Neural cell (in vitro differentiated cells): ENCODE measurements at regions not wholly inside any gene's neighbourhood (a gene's known extent, or its start where the extent isn't known, plus 50 kb on each side); places are given as distances from the start of the nearest gene placed in this dataset.

Experiments
- H2AFZ ChIP-seq: fragments of 200-600, 300-800 bp; sonication (generic), shearing (Covaris generic); 2 replicates; pipeline ENCODE4 v1.6.0; 2014; ENCODE audit warnings: low read depth, mild to moderate bottlenecking, antibody characterized with exemption, low read length, moderate library complexity
- H3F3A ChIP-seq: fragments of 200-600 bp; shearing (Covaris generic); 2 replicates; pipeline ENCODE4 v1.6.1; 2016; ENCODE audit warnings: mild to moderate bottlenecking, moderate library complexity, mixed read lengths, antibody characterized with exemption, low read length; ENCODE audit not compliant: insufficient read depth, poor library complexity, severe bottlenecking
- H3K27ac ChIP-seq: fragments of 200-600, 300-800 bp; sonication (generic), shearing (Covaris generic); 2 replicates; pipeline ENCODE4 v1.5.1; 2014; ENCODE audit warnings: mild to moderate bottlenecking, low read length, moderate library complexity
- H3K27me3 ChIP-seq: fragments of 300-800, 200-600 bp; sonication (generic), shearing (Covaris generic); 2 replicates; pipeline ENCODE4 v1.6.0; 2014; ENCODE audit warnings: mild to moderate bottlenecking, low read depth, low read length, moderate library complexity; ENCODE audit not compliant: insufficient read depth
- H3K36me3 ChIP-seq: fragments of 300-800, 200-600 bp; sonication (generic), shearing (Covaris generic); 2 replicates; pipeline ENCODE4 v1.5.1; 2014; ENCODE audit warnings: mild to moderate bottlenecking, antibody characterized with exemption, low read length, moderate library complexity; ENCODE audit not compliant: insufficient read depth
- H3K4me2 ChIP-seq: fragments of 300-800, 200-600 bp; sonication (generic), shearing (Covaris generic); 2 replicates; pipeline ENCODE4 v1.6.0; 2014; ENCODE audit warnings: mild to moderate bottlenecking, low read length
- H3K4me3 ChIP-seq: fragments of 300-800, 200-600 bp; sonication (generic), shearing (Covaris generic); 2 replicates; pipeline ENCODE4 v1.5.1; 2014; ENCODE audit warnings: mild to moderate bottlenecking, low read length, moderate library complexity
- H3K79me2 ChIP-seq: fragments of 200-600 bp; shearing (Covaris generic); replicated peaks from 2 replicates; pipeline ENCODE4 v1.6.0; 2014; ENCODE audit warnings: mild to moderate bottlenecking, low read length, moderate library complexity; ENCODE audit not compliant: insufficient read depth
- H3K9ac ChIP-seq: fragments of 300-800, 200-600 bp; sonication (generic), shearing (Covaris generic); 2 replicates; pipeline ENCODE4 v1.6.1; 2016; ENCODE audit warnings: mild to moderate bottlenecking, low read length, mixed read lengths
- H3K9me2 ChIP-seq: fragments of 200-600 bp; shearing (Covaris generic); 2 replicates; pipeline ENCODE4 v1.6.1; 2016; ENCODE audit warnings: mild to moderate bottlenecking, low read length, mixed read lengths; ENCODE audit not compliant: insufficient read depth
- H3K9me3 ChIP-seq: fragments of 200-600, 300-800 bp; sonication (generic), shearing (Covaris generic); 2 replicates; pipeline ENCODE4 v1.6.1; 2016; ENCODE audit warnings: mild to moderate bottlenecking, mixed run types, low read length, moderate library complexity, mixed read lengths
- H4K20me1 ChIP-seq: fragments of 200-600 bp; shearing (Covaris generic); 2 replicates; pipeline ENCODE4 v1.6.1; 2016; ENCODE audit warnings: mild to moderate bottlenecking, mixed run types; ENCODE audit not compliant: insufficient read depth
- EP300 ChIP-seq: fragments of 450-650 bp; conservative IDR thresholded peaks from 2 replicates; pipeline ENCODE4 v1.6.1; 2014; ENCODE audit warnings: antibody characterized with exemption, mild to moderate bottlenecking, moderate library complexity; ENCODE audit not compliant: poor library complexity, severe bottlenecking
- EZH2 ChIP-seq: fragments of 200-600, 300-800 bp; shearing (Covaris generic), sonication (generic); IDR thresholded peaks from 2 replicates; pipeline ENCODE4 v1.6.1; 2014; ENCODE audit warnings: antibody characterized with exemption, low read length, borderline replicate concordance, mild to moderate bottlenecking; ENCODE audit not compliant: insufficient read depth, poor library complexity, severe bottlenecking
- MXI1 ChIP-seq: fragments of 450-650 bp; conservative IDR thresholded peaks from 2 replicates; pipeline ENCODE4 v1.6.1; 2014; ENCODE audit warnings: antibody characterized with exemption, mild to moderate bottlenecking; ENCODE audit not compliant: poor library complexity, severe bottlenecking
- POLR2AphosphoS5 ChIP-seq: IDR thresholded peaks from 2 replicates; pipeline ENCODE4 v1.6.1; 2012
- RAD21 ChIP-seq: fragments of 450-650 bp; conservative IDR thresholded peaks from 2 replicates; pipeline ENCODE4 v1.6.1; 2014; ENCODE audit warnings: antibody characterized with exemption, mild to moderate bottlenecking, moderate library complexity
- SMC3 ChIP-seq: fragments of 450-650 bp; conservative IDR thresholded peaks from 2 replicates; pipeline ENCODE4 v1.6.1; 2014; ENCODE audit warnings: antibody characterized with exemption, mild to moderate bottlenecking, moderate library complexity; ENCODE audit not compliant: poor library complexity
- TAF1 ChIP-seq: IDR thresholded peaks from 2 replicates; pipeline ENCODE4 v1.6.1; 2012; ENCODE audit warnings: low read depth
- TF ChIP-seq, protein P1 (sequence below): IDR thresholded peaks from 2 replicates; pipeline ENCODE4 v1.6.1; 2012; ENCODE audit warnings: borderline replicate concordance
- TF ChIP-seq, protein P2 (sequence below): fragments of 450-650 bp; IDR thresholded peaks from 2 replicates; pipeline ENCODE4 v1.5.1; 2014; ENCODE audit warnings: antibody characterized with exemption, mild to moderate bottlenecking, moderate library complexity; ENCODE audit not compliant: poor library complexity, severe bottlenecking

DNA sequence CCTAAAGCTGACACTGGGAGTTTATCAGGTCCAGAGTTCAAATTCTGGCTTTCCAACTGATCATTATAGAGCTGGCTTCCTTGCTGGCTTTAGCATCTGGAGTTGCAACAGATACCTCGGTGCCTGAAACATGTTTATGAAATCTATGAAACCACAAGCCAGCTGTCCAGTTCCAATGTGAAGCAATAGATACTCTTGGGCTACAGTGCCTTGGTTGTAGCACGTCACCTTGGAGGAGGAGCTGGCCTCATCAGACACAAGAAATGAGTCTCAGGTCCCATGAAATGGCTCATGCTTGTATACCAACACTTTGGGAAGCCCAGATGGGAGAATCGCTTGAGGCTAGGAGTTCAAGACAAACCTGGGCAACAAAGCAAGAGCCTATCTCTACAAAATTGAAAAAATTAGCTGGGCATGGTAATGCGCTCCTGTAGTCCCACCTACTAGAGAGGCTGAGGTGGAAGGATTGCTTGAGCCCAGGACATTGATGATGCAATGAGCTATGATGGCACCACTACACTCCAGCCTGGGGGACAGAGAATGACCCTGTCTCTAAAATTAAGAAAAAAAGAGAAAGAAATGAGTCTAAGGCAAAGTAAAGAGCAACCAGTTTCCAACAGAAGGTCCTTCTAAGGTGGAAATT lies 132.5 kb upstream of the ZNF648 start:
- Histone ChIP-seq H3K4me3 (no peak overlapping the region), H2AFZ (no peak overlapping the region), H3K4me2 (no peak overlapping the region), H4K20me1 (no peaks in the 10 kb centered on the region), H3F3A (no peaks in the 10 kb centered on the region), H3K9me2 (no peaks in the 10 kb centered on the region), H3K27ac (no peak overlapping the region), H3K9me3 (no peaks in the 10 kb centered on the region), H3K79me2 (no peaks in the 10 kb centered on the region), H3K36me3 (no peaks in the 10 kb centered on the region), H3K9ac (no peak overlapping the region), H3K27me3 (no peaks in the 10 kb centered on the region)
- TF ChIP-seq RAD21: no peak
- no peak for TF ChIP-seq POLR2AphosphoS5
- no peak for TF ChIP-seq EZH2
- TF ChIP-seq, protein P1, sequence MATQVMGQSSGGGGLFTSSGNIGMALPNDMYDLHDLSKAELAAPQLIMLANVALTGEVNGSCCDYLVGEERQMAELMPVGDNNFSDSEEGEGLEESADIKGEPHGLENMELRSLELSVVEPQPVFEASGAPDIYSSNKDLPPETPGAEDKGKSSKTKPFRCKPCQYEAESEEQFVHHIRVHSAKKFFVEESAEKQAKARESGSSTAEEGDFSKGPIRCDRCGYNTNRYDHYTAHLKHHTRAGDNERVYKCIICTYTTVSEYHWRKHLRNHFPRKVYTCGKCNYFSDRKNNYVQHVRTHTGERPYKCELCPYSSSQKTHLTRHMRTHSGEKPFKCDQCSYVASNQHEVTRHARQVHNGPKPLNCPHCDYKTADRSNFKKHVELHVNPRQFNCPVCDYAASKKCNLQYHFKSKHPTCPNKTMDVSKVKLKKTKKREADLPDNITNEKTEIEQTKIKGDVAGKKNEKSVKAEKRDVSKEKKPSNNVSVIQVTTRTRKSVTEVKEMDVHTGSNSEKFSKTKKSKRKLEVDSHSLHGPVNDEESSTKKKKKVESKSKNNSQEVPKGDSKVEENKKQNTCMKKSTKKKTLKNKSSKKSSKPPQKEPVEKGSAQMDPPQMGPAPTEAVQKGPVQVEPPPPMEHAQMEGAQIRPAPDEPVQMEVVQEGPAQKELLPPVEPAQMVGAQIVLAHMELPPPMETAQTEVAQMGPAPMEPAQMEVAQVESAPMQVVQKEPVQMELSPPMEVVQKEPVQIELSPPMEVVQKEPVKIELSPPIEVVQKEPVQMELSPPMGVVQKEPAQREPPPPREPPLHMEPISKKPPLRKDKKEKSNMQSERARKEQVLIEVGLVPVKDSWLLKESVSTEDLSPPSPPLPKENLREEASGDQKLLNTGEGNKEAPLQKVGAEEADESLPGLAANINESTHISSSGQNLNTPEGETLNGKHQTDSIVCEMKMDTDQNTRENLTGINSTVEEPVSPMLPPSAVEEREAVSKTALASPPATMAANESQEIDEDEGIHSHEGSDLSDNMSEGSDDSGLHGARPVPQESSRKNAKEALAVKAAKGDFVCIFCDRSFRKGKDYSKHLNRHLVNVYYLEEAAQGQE: no peak

DNA sequence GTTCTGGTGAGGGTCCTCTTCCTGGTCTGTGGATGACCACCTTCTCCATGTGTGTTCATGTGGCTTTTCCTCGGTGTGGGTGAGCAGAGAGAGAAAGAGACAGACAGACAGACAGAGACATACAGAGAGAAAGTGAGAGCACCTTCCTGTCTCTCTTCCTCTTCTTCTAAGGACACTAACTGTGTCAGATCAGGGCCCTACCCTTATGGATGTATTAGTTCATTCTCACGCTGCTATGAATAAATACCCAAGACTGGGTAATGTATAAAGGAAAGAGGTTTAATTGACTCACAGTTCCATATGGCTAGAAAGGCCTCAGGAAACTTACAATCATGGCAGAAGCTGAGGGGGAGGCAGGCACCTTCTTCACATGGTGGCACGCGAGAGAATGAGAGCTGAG lies 131.5 kb upstream of the ZNF648 start:
- Histone ChIP-seq H3K27me3 (no peaks in the 10 kb centered on the region), H3K79me2 (no peaks in the 10 kb centered on the region), H3K9ac (no peak overlapping the region), H3F3A (no peaks in the 10 kb centered on the region), H3K9me2 (no peaks in the 10 kb centered on the region), H3K36me3 (no peaks in the 10 kb centered on the region), H3K4me2 (no peak overlapping the region), H2AFZ (no peak overlapping the region), H3K27ac (no peak overlapping the region), H3K4me3 (no peak overlapping the region), H4K20me1 (no peaks in the 10 kb centered on the region), H3K9me3 (no peaks in the 10 kb centered on the region)
- no peak for TF ChIP-seq EZH2
- TF ChIP-seq SMC3: no peak
- TF ChIP-seq TAF1: no peak
- TF ChIP-seq RAD21: no peak
- TF ChIP-seq, protein P2, sequence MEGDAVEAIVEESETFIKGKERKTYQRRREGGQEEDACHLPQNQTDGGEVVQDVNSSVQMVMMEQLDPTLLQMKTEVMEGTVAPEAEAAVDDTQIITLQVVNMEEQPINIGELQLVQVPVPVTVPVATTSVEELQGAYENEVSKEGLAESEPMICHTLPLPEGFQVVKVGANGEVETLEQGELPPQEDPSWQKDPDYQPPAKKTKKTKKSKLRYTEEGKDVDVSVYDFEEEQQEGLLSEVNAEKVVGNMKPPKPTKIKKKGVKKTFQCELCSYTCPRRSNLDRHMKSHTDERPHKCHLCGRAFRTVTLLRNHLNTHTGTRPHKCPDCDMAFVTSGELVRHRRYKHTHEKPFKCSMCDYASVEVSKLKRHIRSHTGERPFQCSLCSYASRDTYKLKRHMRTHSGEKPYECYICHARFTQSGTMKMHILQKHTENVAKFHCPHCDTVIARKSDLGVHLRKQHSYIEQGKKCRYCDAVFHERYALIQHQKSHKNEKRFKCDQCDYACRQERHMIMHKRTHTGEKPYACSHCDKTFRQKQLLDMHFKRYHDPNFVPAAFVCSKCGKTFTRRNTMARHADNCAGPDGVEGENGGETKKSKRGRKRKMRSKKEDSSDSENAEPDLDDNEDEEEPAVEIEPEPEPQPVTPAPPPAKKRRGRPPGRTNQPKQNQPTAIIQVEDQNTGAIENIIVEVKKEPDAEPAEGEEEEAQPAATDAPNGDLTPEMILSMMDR: no peak
- TF ChIP-seq EP300: no peak
- no peak for TF ChIP-seq MXI1
- no peak for TF ChIP-seq POLR2AphosphoS5
- TF ChIP-seq, protein P1: no peak
